PFSK-1 (cell line): ENCODE measurements at regions not wholly inside any gene's neighbourhood (a gene's known extent, or its start where the extent isn't known, plus 50 kb on each side); places are given as distances from the start of the nearest gene placed in this dataset.

Source experiments
- FOXP2 ChIP-seq: optimal IDR thresholded peaks from 2 replicates; pipeline ENCODE3; 2011; ENCODE audit warnings: borderline replicate concordance, control low read depth, inconsistent platforms; ENCODE audit not compliant: insufficient read depth; ENCODE audit errors: extremely low read length, extremely low read depth
- POLR2AphosphoS5 ChIP-seq: IDR thresholded peaks from 2 replicates; pipeline ENCODE4 v1.6.1; 2012; ENCODE audit warnings: low read depth, mild to moderate bottlenecking, control low read depth, low read length, moderate library complexity
- REST ChIP-seq, 2 experiments: IDR thresholded peaks; 2 replicates each; pipeline versions ENCODE4 v1.6.1 to v1.8.0; 2011 to 2012; ENCODE audit warnings: low read depth in 2 of 2, low read length in 2 of 2, control low read depth in 1 of 2, inconsistent platforms in 1 of 2, mild to moderate bottlenecking in 1 of 2, moderate library complexity in 1 of 2; ENCODE audit not compliant: insufficient read depth in 1 of 2
- SIN3A ChIP-seq: IDR thresholded peaks from 2 replicates; pipeline ENCODE4 v1.6.1; 2012; ENCODE audit warnings: mild to moderate bottlenecking, low read length, moderate library complexity, borderline replicate concordance; ENCODE audit not compliant: insufficient read depth
- TAF1 ChIP-seq: IDR thresholded peaks from 2 replicates; pipeline ENCODE4 v1.6.1; 2012; ENCODE audit warnings: low read length, control low read depth, borderline replicate concordance; ENCODE audit not compliant: insufficient read depth

- no peak for TF ChIP-seq SIN3A
- TF ChIP-seq FOXP2 = no peak
- no peak for TF ChIP-seq REST (IDR thresholded peaks at IDR 0.05; ENCODE audit: insufficient read depth in 1 of 2, low read depth in 2 of 2, low read length in 2 of 2)
Measured at GRCh38 chr2:147686365-147686764, 158.5 kb upstream of the ACVR2A start.

- TF ChIP-seq REST (IDR thresholded peaks at IDR 0.05; ENCODE audit: insufficient read depth in 1 of 2, low read depth in 2 of 2, low read length in 2 of 2) (no peak), FOXP2 (no peak), POLR2AphosphoS5 (no peak), TAF1 (no peak), SIN3A (no peak)
Measured at GRCh38 chr2:147684903-147685302, 159.9 kb upstream of the ACVR2A start.

GRCh38 chr2:147683380-147683779 lies 161.4 kb upstream of the ACVR2A start:
- TF ChIP-seq SIN3A (no peak), TAF1 (no peak), REST (IDR thresholded peaks at IDR 0.05; ENCODE audit: insufficient read depth in 1 of 2, low read depth in 2 of 2, low read length in 2 of 2) (no peak), POLR2AphosphoS5 (no peak), FOXP2 (no peak)

GRCh38 chr2:147681093-147681492 lies 163.7 kb upstream of the ACVR2A start:
- TF ChIP-seq REST (IDR thresholded peaks at IDR 0.05; ENCODE audit: insufficient read depth in 1 of 2, low read depth in 2 of 2, low read length in 2 of 2) = no peak
- no peak for TF ChIP-seq POLR2AphosphoS5
- no peak for TF ChIP-seq SIN3A
- no peak for TF ChIP-seq FOXP2
- TF ChIP-seq TAF1 = no peak

- no peak for TF ChIP-seq TAF1
- TF ChIP-seq POLR2AphosphoS5 = no peak
- no peak for TF ChIP-seq REST (IDR thresholded peaks at IDR 0.05; ENCODE audit: insufficient read depth in 1 of 2, low read depth in 2 of 2, low read length in 2 of 2)
- TF ChIP-seq SIN3A = no peak
- no peak for TF ChIP-seq FOXP2
Measured at GRCh38 chr2:147679955-147680531, 164.8 kb upstream of the ACVR2A start.
